Spleen (tissue), 11 donors: ENCODE measurements at regions not wholly inside any gene's neighbourhood (a gene's known extent, or its start where the extent isn't known, plus 50 kb on each side); places are given as distances from the start of the nearest gene placed in this dataset.

ENCODE experiments used
- DNase-seq: peaks from one replicate; pipeline ENCODE4 v3.0.0-alpha.2; 2020
- H3K27ac ChIP-seq, 8 donors: fragments of 200-600 bp; sonication (generic) in 7 of 8; 1 replicate in 4 of 8; 2 replicates in 4 of 8; pipeline versions ENCODE4 v1.5.0 to v1.8.0; 2016 to 2021; ENCODE audit warnings: inconsistent platforms in 4 of 8, mild to moderate bottlenecking in 4 of 8, moderate library complexity in 1 of 8
- H3K27me3 ChIP-seq, 7 donors: fragments of 200-600 bp; sonication (generic) in 6 of 7; replicated peaks in 1 of 7; 1 replicate in 4 of 7; 2 replicates in 3 of 7; pipeline versions ENCODE4 v1.5.0 to v1.8.0; 2016 to 2021; ENCODE audit warnings: inconsistent platforms in 3 of 7, mild to moderate bottlenecking in 1 of 7
- H3K36me3 ChIP-seq, 6 donors: fragments of 200-600 bp; sonication (generic) in 5 of 6; 1 replicate in 4 of 6; 2 replicates in 2 of 6; pipeline versions ENCODE4 v1.5.0 to v1.8.0; 2016 to 2021; ENCODE audit warnings: inconsistent platforms in 2 of 6
- H3K4me1 ChIP-seq, 6 donors: fragments of 200-600 bp; sonication (generic) in 5 of 6; 1 replicate in 3 of 6; 2 replicates in 3 of 6; pipeline versions ENCODE4 v1.5.0 to v1.8.0; 2016 to 2021; ENCODE audit warnings: inconsistent platforms in 3 of 6
- H3K4me3 ChIP-seq, 8 donors: fragments of 200-600 bp; sonication (generic) in 7 of 8; 1 replicate in 4 of 8; 2 replicates in 4 of 8; pipeline versions ENCODE4 v1.5.0 to v1.8.0; 2016 to 2021; ENCODE audit warnings: inconsistent platforms in 4 of 8, mild to moderate bottlenecking in 4 of 8, moderate library complexity in 2 of 8
- H3K9me3 ChIP-seq, 8 donors: fragments of 200-600 bp; sonication (generic) in 7 of 8; 1 replicate in 4 of 8; 2 replicates in 4 of 8; pipeline versions ENCODE4 v1.5.0 to v1.8.0; 2016 to 2021; ENCODE audit warnings: inconsistent platforms in 4 of 8
- CTCF ChIP-seq, 11 experiments: fragments of 200-600 bp in 7 of 11; fragments of 450-650 bp in 4 of 11; sonication (generic) in 4 of 11; IDR thresholded peaks in 8 of 11; conservative IDR thresholded peaks in 3 of 11; 1 replicate in 7 of 11; 2 replicates in 4 of 11; pipeline versions ENCODE4 v1.4.0 to v1.8.0; 2016 to 2021; ENCODE audit warnings: antibody characterized with exemption in 11 of 11, inconsistent platforms in 4 of 11, mild to moderate bottlenecking in 1 of 11
- POLR2A ChIP-seq, 3 donors: fragments of 450-650 bp; IDR thresholded peaks; one replicate each; pipeline ENCODE4 v1.5.1; 2017; ENCODE audit warnings: antibody characterized with exemption in 3 of 3, mild to moderate bottlenecking in 1 of 3
- POLR2AphosphoS5 ChIP-seq, 3 donors: sonication (generic); formaldehyde crosslinking; IDR thresholded peaks; one replicate each; pipeline ENCODE4 v1.5.1; 2017; ENCODE audit warnings: antibody characterized with exemption in 3 of 3
- WGBS, 5 donors: extraction: QIAGEN DNeasy Blood & Tissue Kit in 3 of 5; methylation state at CpG; one replicate each; pipeline versions ENCODE4 v1.1.5 to v1.1.7; 2013 to 2018; 5-methylcytosine and 5-hydroxymethylcytosine counted together
- intact Hi-C: fragments of 100-400 bp; cut with DNase I; formaldehyde crosslinking; loops from one replicate; pipeline ENCODE4 v1.15.0; 2023; ENCODE audit warnings: low total_unique reads
- donor health status: healthy with polysubstance abuse.
- donor health status: DM: no; HTN: no; CAD: no; lungs with moderate emphysema.
- donor health status: DM: no; HTN: no; CAD: no.
- donor health status: Bipolar disorder and iron deficiency.
- donor health status: healthy.
- donor health status: DM: no; HTN: no; CAD: no.
- donor health status: DM: yes; HTN: yes; CAD: no.

- H3K27me3 ChIP-seq: peaks cover 0 to 4% (median 0%) of the 10 kb centered on the region in 7 donors
- no peak overlapping the region for H3K4me3 ChIP-seq
- TF ChIP-seq POLR2AphosphoS5 (IDR thresholded peaks at IDR 0.05): no peak
- TF ChIP-seq POLR2A (IDR thresholded peaks at IDR 0.05): no peak
- TF ChIP-seq CTCF (IDR thresholded peaks at IDR 0.05 in 8 of 11, conservative IDR thresholded peaks at IDR 0.05 in 3 of 11): no peak
- 72 to 85% (median 83%) methylated on average over 6 of the region's 6 CpGs for WGBS, 5 donors
- no peaks in the 10 kb centered on the region for H3K4me1 ChIP-seq
- H3K27ac ChIP-seq: no peak overlapping the region
- DNase-seq: no peak
- intact Hi-C loops: no loop called here
- no peaks in the 10 kb centered on the region for H3K9me3 ChIP-seq
- no peaks in the 10 kb centered on the region for H3K36me3 ChIP-seq
Observed at GRCh38 chr17:77763023-77763422, 195.5 kb upstream of the TNRC6C start.

- no peak for DNase-seq
- Histone ChIP-seq H3K27me3 (peaks cover 0 to 9% (median 0%) of the 10 kb centered on the region in 7 donors), H3K36me3 (no peaks in the 10 kb centered on the region), H3K27ac (no peak overlapping the region), H3K9me3 (no peaks in the 10 kb centered on the region), H3K4me1 (no peaks in the 10 kb centered on the region), H3K4me3 (no peak overlapping the region)
- intact Hi-C loops: no loop called here
- TF ChIP-seq CTCF (IDR thresholded peaks at IDR 0.05 in 8 of 11, conservative IDR thresholded peaks at IDR 0.05 in 3 of 11): no peak
- TF ChIP-seq POLR2AphosphoS5 (IDR thresholded peaks at IDR 0.05): no peak
- TF ChIP-seq POLR2A (IDR thresholded peaks at IDR 0.05): no peak
- 65 to 79% (median 72%) methylated on average over 5 of the region's 5 CpGs for WGBS, 5 donors
Observed at GRCh38 chr17:77763575-77763974, 194.9 kb upstream of the TNRC6C start.

GRCh38 chr17:77765292-77765691 lies 193.2 kb upstream of the TNRC6C start:
- TF ChIP-seq CTCF (IDR thresholded peaks at IDR 0.05 in 8 of 11, conservative IDR thresholded peaks at IDR 0.05 in 3 of 11) (no peak), POLR2AphosphoS5 (IDR thresholded peaks at IDR 0.05) (no peak), POLR2A (IDR thresholded peaks at IDR 0.05) (no peak)
- intact Hi-C loops: no loop called here
- no peak for DNase-seq
- H3K27ac ChIP-seq: no peak overlapping the region
- H3K27me3 ChIP-seq: peaks cover 0 to 15% (median 0%) of the 10 kb centered on the region in 7 donors
- H3K36me3 ChIP-seq: no peaks in the 10 kb centered on the region
- H3K9me3 ChIP-seq: no peaks in the 10 kb centered on the region
- no peaks in the 10 kb centered on the region for H3K4me1 ChIP-seq
- 88 to 96% (median 94%) methylated on average over 1 of the region's 1 CpG for WGBS, 5 donors
- H3K4me3 ChIP-seq: no peak overlapping the region

- no peak for DNase-seq
- H3K4me1 ChIP-seq: peaks cover 0 to 3% (median under 1%) of the 10 kb centered on the region in 6 donors
- no peaks in the 10 kb centered on the region for H3K9me3 ChIP-seq
- intact Hi-C loops: no loop called here
- H3K27ac ChIP-seq: no peak overlapping the region
- no peak for TF ChIP-seq POLR2AphosphoS5 (IDR thresholded peaks at IDR 0.05)
- no peak for TF ChIP-seq CTCF (IDR thresholded peaks at IDR 0.05 in 8 of 11, conservative IDR thresholded peaks at IDR 0.05 in 3 of 11)
- TF ChIP-seq POLR2A (IDR thresholded peaks at IDR 0.05): no peak
- H3K36me3 ChIP-seq: no peaks in the 10 kb centered on the region
- H3K27me3 ChIP-seq: peaks cover 0 to 21% (median 0%) of the 10 kb centered on the region in 7 donors
- H3K4me3 ChIP-seq: no peak overlapping the region
Observed at GRCh38 chr17:77767148-77767547, 191.4 kb upstream of the TNRC6C start.
